GM12892 (cell line): ENCODE measurements at regions not wholly inside any gene's neighbourhood (a gene's known extent, or its start where the extent isn't known, plus 50 kb on each side); places are given as distances from the start of the nearest gene placed in this dataset.

Experiments used
- POLR2A ChIP-seq: IDR thresholded peaks from 2 replicates; pipeline ENCODE4 v1.6.1; 2011; ENCODE audit warnings: low read depth, low read length, control low read depth
- TAF1 ChIP-seq: IDR thresholded peaks from 2 replicates; pipeline ENCODE4 v1.6.1; 2011; ENCODE audit warnings: low read depth, mild to moderate bottlenecking, control low read depth, low read length, borderline replicate concordance

DNA sequence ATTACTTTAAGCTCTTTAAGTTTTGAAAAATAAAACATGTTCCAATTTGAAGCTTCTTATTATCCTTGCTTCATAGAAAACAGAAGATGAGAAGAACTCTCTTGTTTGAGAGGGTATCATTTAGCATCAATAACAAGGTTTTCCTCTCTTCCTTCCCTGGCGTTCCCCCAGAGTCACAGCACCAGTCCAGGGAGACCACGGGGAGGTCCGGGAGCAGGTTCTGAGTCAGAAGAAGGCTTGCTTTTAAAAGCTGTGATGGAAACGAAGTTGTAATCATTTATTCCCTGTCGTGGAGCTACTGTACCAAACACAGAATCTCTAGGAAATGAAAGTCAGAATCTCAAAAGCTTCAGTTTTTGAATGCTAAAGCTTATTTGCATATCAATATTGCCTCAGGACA, 174.0 kb upstream of the LSM14A start:
- no peak for TF ChIP-seq TAF1
- TF ChIP-seq POLR2A: no peak
